ENCODE measurements at regions not wholly inside any gene's neighbourhood (a gene's known extent, or its start where the extent isn't known, plus 50 kb on each side); places are given as distances from the start of the nearest gene placed in this dataset.

- DNase-seq (ENCODE audit: low spot score) (no peak), ATAC-seq (no peak)
- H3K4me2 ChIP-seq: no peak overlapping the region
- H3F3A ChIP-seq (replicated peaks; ENCODE audit: low read depth): no peaks in the 10 kb centered on the region
- no peak overlapping the region for H3K27ac Mint-ChIP-seq
- H3K9me3 Mint-ChIP-seq: peaks cover 5% of the 10 kb centered on the region; the same call in 2 of the 3 replicates
- H3K4me1 ChIP-seq (ENCODE audit: insufficient read depth): peaks cover 9% of the 10 kb centered on the region
- no peak for TF ChIP-seq ZNF331 (CRISPR knock-in tag; IDR thresholded peaks at IDR 0.05; ENCODE audit: low read depth)
- peaks cover 17% of the 10 kb centered on the region for H3K9me2 ChIP-seq (ENCODE audit: insufficient read depth)
- no peaks in the 10 kb centered on the region for H4K20me1 ChIP-seq (replicated peaks; ENCODE audit: insufficient read depth)
- H3K27me3 Mint-ChIP-seq (ENCODE audit: insufficient read depth, low read depth, poor library complexity): no peaks in the 10 kb centered on the region
- no peak overlapping the region for H3K4me3 Mint-ChIP-seq
- no peaks in the 10 kb centered on the region for H3K36me3 ChIP-seq (ENCODE audit: insufficient read depth)
- H3K36me3 Mint-ChIP-seq (ENCODE audit: low read depth): peaks cover 7% of the 10 kb centered on the region; the same call in 1 of the 3 replicates
- H2AFZ ChIP-seq: no peak overlapping the region
- peaks cover 11% of the 10 kb centered on the region for H3K4me1 Mint-ChIP-seq
- H3K79me2 ChIP-seq (replicated peaks; ENCODE audit: insufficient read depth): no peaks in the 10 kb centered on the region
- H3K4me3 ChIP-seq: no peak overlapping the region
- no peaks in the 10 kb centered on the region for H3K27me3 ChIP-seq (ENCODE audit: insufficient read depth)
- no peak overlapping the region for H3K27ac ChIP-seq (ENCODE audit: low read depth)
Measured at GRCh38 chr16:9508328-9508936, 417.0 kb downstream of the HAPSTR1 start.

DNA sequence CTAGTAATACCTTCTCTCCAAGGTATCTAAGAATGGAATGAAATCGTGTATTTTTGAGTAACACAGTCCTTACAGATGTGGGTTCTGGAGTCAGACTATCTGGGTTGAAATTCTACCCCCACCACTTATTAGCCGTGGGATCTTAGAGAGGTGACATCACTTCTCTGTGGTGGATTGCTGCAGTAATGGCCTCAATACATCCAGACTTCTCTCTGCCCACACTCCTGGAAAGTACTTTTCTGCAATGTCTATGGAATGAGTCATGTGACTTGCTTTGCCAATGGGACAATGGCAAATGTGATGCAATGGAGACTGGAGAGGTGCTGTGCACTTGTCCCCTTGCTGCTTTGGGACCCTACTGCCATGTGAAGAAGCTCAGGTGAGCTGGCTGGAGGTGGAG, 418.2 kb downstream of the HAPSTR1 start:
- ATAC-seq (no peak), DNase-seq (ENCODE audit: low spot score) (no peak)
- Histone ChIP-seq H4K20me1 (replicated peaks; ENCODE audit: insufficient read depth) (no peaks in the 10 kb centered on the region), H3K4me1 (ENCODE audit: insufficient read depth) (no peaks in the 10 kb centered on the region), H3K79me2 (replicated peaks; ENCODE audit: insufficient read depth) (no peaks in the 10 kb centered on the region), H3K4me2 (no peak overlapping the region), H3K27ac (ENCODE audit: low read depth) (no peak overlapping the region), H3F3A (replicated peaks; ENCODE audit: low read depth) (no peaks in the 10 kb centered on the region), H3K36me3 (ENCODE audit: insufficient read depth) (no peaks in the 10 kb centered on the region), H3K9me2 (ENCODE audit: insufficient read depth) (peaks cover 24% of the 10 kb centered on the region), H2AFZ (no peak overlapping the region), H3K27me3 (ENCODE audit: insufficient read depth) (no peaks in the 10 kb centered on the region), H3K4me3 (no peak overlapping the region)
- Mint-ChIP-seq H3K9me3 (peaks cover 8% of the 10 kb centered on the region; the same call in 2 of the 3 replicates), H3K36me3 (ENCODE audit: low read depth) (peaks cover 12% of the 10 kb centered on the region; the same call in 1 of the 3 replicates), H3K4me3 (no peak overlapping the region), H3K4me1 (peaks cover under 1% of the 10 kb centered on the region; the same call in 1 of the 3 replicates), H3K27ac (no peak overlapping the region), H3K27me3 (ENCODE audit: insufficient read depth, low read depth, poor library complexity) (no peaks in the 10 kb centered on the region)
- TF ChIP-seq, protein P1, sequence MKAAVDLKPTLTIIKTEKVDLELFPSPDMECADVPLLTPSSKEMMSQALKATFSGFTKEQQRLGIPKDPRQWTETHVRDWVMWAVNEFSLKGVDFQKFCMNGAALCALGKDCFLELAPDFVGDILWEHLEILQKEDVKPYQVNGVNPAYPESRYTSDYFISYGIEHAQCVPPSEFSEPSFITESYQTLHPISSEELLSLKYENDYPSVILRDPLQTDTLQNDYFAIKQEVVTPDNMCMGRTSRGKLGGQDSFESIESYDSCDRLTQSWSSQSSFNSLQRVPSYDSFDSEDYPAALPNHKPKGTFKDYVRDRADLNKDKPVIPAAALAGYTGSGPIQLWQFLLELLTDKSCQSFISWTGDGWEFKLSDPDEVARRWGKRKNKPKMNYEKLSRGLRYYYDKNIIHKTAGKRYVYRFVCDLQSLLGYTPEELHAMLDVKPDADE (IDR thresholded peaks at IDR 0.05): no peak
- TF ChIP-seq ZNF331 (CRISPR knock-in tag; IDR thresholded peaks at IDR 0.05; ENCODE audit: low read depth): no peak

DNA sequence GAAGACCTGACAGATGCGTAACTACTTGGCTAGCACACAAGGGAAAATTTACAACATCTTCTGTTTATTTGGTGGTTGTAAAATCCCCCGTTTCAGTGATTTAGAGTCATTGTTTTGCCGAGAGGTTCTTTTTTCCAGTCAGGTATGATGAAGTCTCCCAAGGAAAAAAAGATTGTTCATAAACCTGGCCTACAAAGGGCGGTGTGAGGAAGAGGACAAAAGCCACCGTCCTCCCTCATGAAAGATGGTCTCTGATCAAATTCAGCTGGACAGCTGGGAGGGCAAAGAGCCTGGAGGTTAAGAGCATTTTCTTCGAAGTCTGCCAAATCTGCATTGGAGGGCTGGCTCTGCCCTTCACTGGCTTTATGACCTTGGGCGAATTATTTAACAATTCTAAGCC, 419.9 kb downstream of the HAPSTR1 start:
- no peak overlapping the region for H3K4me3 Mint-ChIP-seq
- Histone ChIP-seq H4K20me1 (replicated peaks; ENCODE audit: insufficient read depth) (no peaks in the 10 kb centered on the region), H3K4me1 (ENCODE audit: insufficient read depth) (no peaks in the 10 kb centered on the region), H3K36me3 (ENCODE audit: insufficient read depth) (no peaks in the 10 kb centered on the region; the same call in 1 of the 2 replicates), H3K9me2 (ENCODE audit: insufficient read depth) (peaks cover 17% of the 10 kb centered on the region; the same call in 1 of the 2 replicates), H3K27ac (ENCODE audit: low read depth) (no peak overlapping the region), H3K4me2 (no peak overlapping the region), H3F3A (replicated peaks; ENCODE audit: low read depth) (no peaks in the 10 kb centered on the region), H2AFZ (no peak overlapping the region), H3K79me2 (replicated peaks; ENCODE audit: insufficient read depth) (no peaks in the 10 kb centered on the region), H3K4me3 (no peak overlapping the region), H3K27me3 (ENCODE audit: insufficient read depth) (no peaks in the 10 kb centered on the region)
- H3K9me3 Mint-ChIP-seq: peaks cover 8% of the 10 kb centered on the region; the same call in 2 of the 3 replicates
- DNase-seq (ENCODE audit: low spot score) (no peak), ATAC-seq (no peak)
- H3K27ac Mint-ChIP-seq: no peak overlapping the region
- H3K27me3 Mint-ChIP-seq (ENCODE audit: insufficient read depth, low read depth, poor library complexity): no peaks in the 10 kb centered on the region
- no peaks in the 10 kb centered on the region for H3K4me1 Mint-ChIP-seq
- H3K36me3 Mint-ChIP-seq (ENCODE audit: low read depth): peaks cover 9% of the 10 kb centered on the region; the same call in 1 of the 3 replicates
- TF ChIP-seq STAT1 (IDR thresholded peaks at IDR 0.05; ENCODE audit: unreplicated experiment): no peak
- TF ChIP-seq JUNB (IDR thresholded peaks at IDR 0.05; ENCODE audit: unreplicated experiment): no peak
- TF ChIP-seq, protein P2, sequence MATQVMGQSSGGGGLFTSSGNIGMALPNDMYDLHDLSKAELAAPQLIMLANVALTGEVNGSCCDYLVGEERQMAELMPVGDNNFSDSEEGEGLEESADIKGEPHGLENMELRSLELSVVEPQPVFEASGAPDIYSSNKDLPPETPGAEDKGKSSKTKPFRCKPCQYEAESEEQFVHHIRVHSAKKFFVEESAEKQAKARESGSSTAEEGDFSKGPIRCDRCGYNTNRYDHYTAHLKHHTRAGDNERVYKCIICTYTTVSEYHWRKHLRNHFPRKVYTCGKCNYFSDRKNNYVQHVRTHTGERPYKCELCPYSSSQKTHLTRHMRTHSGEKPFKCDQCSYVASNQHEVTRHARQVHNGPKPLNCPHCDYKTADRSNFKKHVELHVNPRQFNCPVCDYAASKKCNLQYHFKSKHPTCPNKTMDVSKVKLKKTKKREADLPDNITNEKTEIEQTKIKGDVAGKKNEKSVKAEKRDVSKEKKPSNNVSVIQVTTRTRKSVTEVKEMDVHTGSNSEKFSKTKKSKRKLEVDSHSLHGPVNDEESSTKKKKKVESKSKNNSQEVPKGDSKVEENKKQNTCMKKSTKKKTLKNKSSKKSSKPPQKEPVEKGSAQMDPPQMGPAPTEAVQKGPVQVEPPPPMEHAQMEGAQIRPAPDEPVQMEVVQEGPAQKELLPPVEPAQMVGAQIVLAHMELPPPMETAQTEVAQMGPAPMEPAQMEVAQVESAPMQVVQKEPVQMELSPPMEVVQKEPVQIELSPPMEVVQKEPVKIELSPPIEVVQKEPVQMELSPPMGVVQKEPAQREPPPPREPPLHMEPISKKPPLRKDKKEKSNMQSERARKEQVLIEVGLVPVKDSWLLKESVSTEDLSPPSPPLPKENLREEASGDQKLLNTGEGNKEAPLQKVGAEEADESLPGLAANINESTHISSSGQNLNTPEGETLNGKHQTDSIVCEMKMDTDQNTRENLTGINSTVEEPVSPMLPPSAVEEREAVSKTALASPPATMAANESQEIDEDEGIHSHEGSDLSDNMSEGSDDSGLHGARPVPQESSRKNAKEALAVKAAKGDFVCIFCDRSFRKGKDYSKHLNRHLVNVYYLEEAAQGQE (IDR thresholded peaks at IDR 0.05; ENCODE audit: unreplicated experiment): no peak
- no peak for TF ChIP-seq CREB1 (CRISPR knock-in tag; IDR thresholded peaks at IDR 0.05; ENCODE audit: low read depth)
